Adipocyte (in vitro differentiated cells): ENCODE measurements at regions not wholly inside any gene's neighbourhood (a gene's known extent, or its start where the extent isn't known, plus 50 kb on each side); places are given as distances from the start of the nearest gene placed in this dataset.
"Not testable (repeated sequence)": the region's sequence is repeated elsewhere in the genome, so short reads cannot be mapped to it uniquely, and the experiment has no call there.

Source experiments
- DNase-seq: peaks from one replicate; pipeline ENCODE4 v3.0.0-alpha.2; 2015; ENCODE audit warnings: low read depth
- H3K27me3 ChIP-seq: replicated peaks from 2 replicates; pipeline ENCODE4 v1.7.0; 2013; ENCODE audit warnings: mild to moderate bottlenecking, low read length, moderate library complexity; ENCODE audit not compliant: control insufficient read depth, insufficient read depth
- H3K36me3 ChIP-seq: 2 replicates; pipeline ENCODE4 v1.7.0; 2013; ENCODE audit warnings: low read length, mild to moderate bottlenecking, moderate library complexity; ENCODE audit not compliant: control insufficient read depth, insufficient read depth, severe bottlenecking
- H3K4me1 ChIP-seq: 2 replicates; pipeline ENCODE4 v1.7.0; 2013; ENCODE audit warnings: mild to moderate bottlenecking, low read length, moderate library complexity; ENCODE audit not compliant: control insufficient read depth, insufficient read depth
- H3K4me3 ChIP-seq: 2 replicates; pipeline ENCODE4 v1.7.0; 2013; ENCODE audit warnings: mild to moderate bottlenecking, low read length, moderate library complexity
- H3K9ac ChIP-seq: 2 replicates; pipeline ENCODE4 v1.7.0; 2013; ENCODE audit warnings: mild to moderate bottlenecking, low read length, moderate library complexity
- H3K9me3 ChIP-seq: 2 replicates; pipeline ENCODE4 v1.7.0; 2013; ENCODE audit warnings: mild to moderate bottlenecking, low read length, moderate library complexity; ENCODE audit not compliant: control insufficient read depth

GRCh38 chrX:40868868-40869267 lies 133.5 kb upstream of the MED14 start:
- Histone ChIP-seq H3K9me3 (peaks cover 5% of the 10 kb centered on the region), H3K36me3 (no peaks in the 10 kb centered on the region), H3K9ac (no peak overlapping the region), H3K4me3 (no peak overlapping the region), H3K4me1 (peaks cover 26% of the 10 kb centered on the region), H3K27me3 (no peaks in the 10 kb centered on the region)
- no peak for DNase-seq

GRCh38 chrX:40870982-40871381 lies 135.6 kb upstream of the MED14 start:
- H3K9ac ChIP-seq, H3K9me3 ChIP-seq, H3K4me3 ChIP-seq, H3K36me3 ChIP-seq, DNase-seq: not testable (repeated sequence)
- H3K4me1 ChIP-seq: peaks cover 26% of the 10 kb centered on the region
- H3K27me3 ChIP-seq: peaks cover 12% of the 10 kb centered on the region

GRCh38 chrX:40871385-40872082 lies 136.2 kb upstream of the MED14 start:
- H3K36me3 ChIP-seq: no peaks in the 10 kb centered on the region
- H3K9ac ChIP-seq: no peak overlapping the region
- DNase-seq: peak; percentile 16
- peak overlapping the region; percentile 24 for H3K4me3 ChIP-seq
- H3K27me3 ChIP-seq: peaks cover 12% of the 10 kb centered on the region
- peaks cover 24% of the 10 kb centered on the region for H3K4me1 ChIP-seq
- peaks cover 5% of the 10 kb centered on the region for H3K9me3 ChIP-seq

- Histone ChIP-seq H3K9ac (no peak overlapping the region), H3K9me3 (peaks cover 5% of the 10 kb centered on the region), H3K4me3 (peak overlapping the region; percentile 24), H3K4me1 (peaks cover 18% of the 10 kb centered on the region), H3K27me3 (peaks cover 12% of the 10 kb centered on the region), H3K36me3 (no peaks in the 10 kb centered on the region)
- no peak for DNase-seq
Observed at GRCh38 chrX:40872351-40872750, 137.0 kb upstream of the MED14 start.

GRCh38 chrX:40875476-40875875 lies 140.1 kb upstream of the MED14 start:
- no peak for DNase-seq
- no peak overlapping the region for H3K9ac ChIP-seq
- H3K4me1 ChIP-seq: peaks cover 15% of the 10 kb centered on the region
- H3K4me3 ChIP-seq: no peak overlapping the region
- peaks cover 12% of the 10 kb centered on the region for H3K27me3 ChIP-seq
- H3K36me3 ChIP-seq: no peaks in the 10 kb centered on the region
- peaks cover 5% of the 10 kb centered on the region for H3K9me3 ChIP-seq

GRCh38 chrX:40877887-40878286 lies 142.5 kb upstream of the MED14 start:
- Histone ChIP-seq H3K4me3 (peak overlapping the region; percentile 59), H3K4me1 (no peaks in the 10 kb centered on the region), H3K9me3 (no peaks in the 10 kb centered on the region), H3K36me3 (no peaks in the 10 kb centered on the region), H3K27me3 (peaks cover 26% of the 10 kb centered on the region), H3K9ac (peak overlapping the region; percentile 59)
- DNase-seq: peak; percentile 62

GRCh38 chrX:40878766-40879165 lies 143.4 kb upstream of the MED14 start:
- H3K4me3 ChIP-seq: no peak overlapping the region
- H3K9me3 ChIP-seq: no peaks in the 10 kb centered on the region
- DNase-seq: no peak
- H3K27me3 ChIP-seq: peaks cover 26% of the 10 kb centered on the region
- H3K36me3 ChIP-seq: no peaks in the 10 kb centered on the region
- no peak overlapping the region for H3K9ac ChIP-seq
- no peaks in the 10 kb centered on the region for H3K4me1 ChIP-seq

GRCh38 chrX:40879172-40879571 lies 143.8 kb upstream of the MED14 start:
- not testable (repeated sequence) for H3K9ac ChIP-seq, H3K4me3 ChIP-seq, H3K36me3 ChIP-seq, H3K4me1 ChIP-seq, H3K9me3 ChIP-seq, DNase-seq
- peaks cover 26% of the 10 kb centered on the region for H3K27me3 ChIP-seq

GRCh38 chrX:40880712-40881111 lies 145.4 kb upstream of the MED14 start:
- H3K9ac ChIP-seq: no peak overlapping the region
- H3K4me1 ChIP-seq: no peaks in the 10 kb centered on the region
- peaks cover 14% of the 10 kb centered on the region for H3K27me3 ChIP-seq
- H3K4me3 ChIP-seq: no peak overlapping the region
- no peaks in the 10 kb centered on the region for H3K36me3 ChIP-seq
- no peak for DNase-seq
- no peaks in the 10 kb centered on the region for H3K9me3 ChIP-seq

- Histone ChIP-seq H3K4me1 (no peaks in the 10 kb centered on the region), H3K9me3 (no peaks in the 10 kb centered on the region), H3K36me3 (no peaks in the 10 kb centered on the region), H3K27me3 (peaks cover 22% of the 10 kb centered on the region), H3K4me3 (no peak overlapping the region), H3K9ac (no peak overlapping the region)
- DNase-seq: no peak
Observed at GRCh38 chrX:40883021-40883619, 147.8 kb upstream of the MED14 start.

- H3K9ac ChIP-seq: no peak overlapping the region
- H3K9me3 ChIP-seq: peaks cover 3% of the 10 kb centered on the region
- DNase-seq: no peak
- H3K4me1 ChIP-seq: no peaks in the 10 kb centered on the region
- no peaks in the 10 kb centered on the region for H3K36me3 ChIP-seq
- peaks cover 20% of the 10 kb centered on the region for H3K27me3 ChIP-seq
- H3K4me3 ChIP-seq: no peak overlapping the region
Observed at GRCh38 chrX:40885989-40886388, 150.6 kb upstream of the MED14 start.
